ENCODE measurements at regions not wholly inside any gene's neighbourhood (a gene's known extent, or its start where the extent isn't known, plus 50 kb on each side); places are given as distances from the start of the nearest gene placed in this dataset.
"Not testable (repeated sequence)": the region's sequence is repeated elsewhere in the genome, so short reads cannot be mapped to it uniquely, and the experiment has no call there.

DNA sequence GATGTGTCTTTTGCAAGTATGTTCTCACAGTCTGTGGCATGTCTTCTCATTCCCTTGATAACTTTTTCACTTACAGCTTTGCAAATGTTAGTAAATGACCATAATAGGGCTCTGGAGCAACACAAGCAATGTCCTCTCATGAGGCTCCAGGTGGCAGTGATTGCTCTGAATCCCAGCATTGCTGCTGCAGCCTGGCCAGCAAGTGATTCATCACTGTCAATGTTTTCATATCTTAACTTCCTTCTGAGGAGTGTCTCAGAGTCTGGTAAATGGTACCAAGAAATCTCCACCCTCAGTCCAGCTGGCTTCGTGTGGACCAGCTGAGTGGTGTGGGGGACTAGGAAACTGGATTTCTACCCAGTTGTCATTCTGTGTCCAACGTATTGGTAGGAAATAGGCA lies 139.6 kb downstream of the MYLK4 start:
- no peak for DNase-seq

- no peak for DNase-seq
Measured at GRCh38 chr6:2608503-2608902, 142.2 kb downstream of the MYLK4 start.

DNA sequence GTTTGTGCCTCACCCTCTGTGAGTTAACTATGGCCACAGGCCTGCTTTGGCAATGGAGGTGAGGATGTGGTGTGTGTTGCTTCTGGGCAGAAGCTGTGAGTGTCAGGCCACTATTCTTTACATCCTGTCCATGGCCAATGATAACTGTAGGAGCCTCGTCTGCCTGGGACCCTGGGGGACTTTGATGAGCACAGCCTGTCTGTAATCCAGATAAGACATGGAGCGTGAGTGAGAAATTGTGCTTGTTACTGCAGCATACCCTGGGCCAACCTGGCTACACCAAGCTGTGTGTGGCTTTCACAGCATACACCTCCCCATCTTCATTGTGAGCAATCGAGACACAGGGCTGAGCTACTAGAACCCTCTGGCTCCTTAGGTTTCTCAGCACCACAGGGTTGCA lies 150.4 kb downstream of the MYLK4 start:
- DNase-seq: no peak

- no peak for DNase-seq
Measured at GRCh38 chr6:2599817-2600216, 150.9 kb downstream of the MYLK4 start.

- no peak for DNase-seq
Measured at GRCh38 chr6:2598867-2599266, 151.9 kb downstream of the MYLK4 start.

GRCh38 chr6:2597991-2598390 lies 152.7 kb downstream of the MYLK4 start:
- DNase-seq: no peak

- not testable (repeated sequence) for DNase-seq
Measured at GRCh38 chr6:2597457-2597856, 153.3 kb downstream of the MYLK4 start.

DNA sequence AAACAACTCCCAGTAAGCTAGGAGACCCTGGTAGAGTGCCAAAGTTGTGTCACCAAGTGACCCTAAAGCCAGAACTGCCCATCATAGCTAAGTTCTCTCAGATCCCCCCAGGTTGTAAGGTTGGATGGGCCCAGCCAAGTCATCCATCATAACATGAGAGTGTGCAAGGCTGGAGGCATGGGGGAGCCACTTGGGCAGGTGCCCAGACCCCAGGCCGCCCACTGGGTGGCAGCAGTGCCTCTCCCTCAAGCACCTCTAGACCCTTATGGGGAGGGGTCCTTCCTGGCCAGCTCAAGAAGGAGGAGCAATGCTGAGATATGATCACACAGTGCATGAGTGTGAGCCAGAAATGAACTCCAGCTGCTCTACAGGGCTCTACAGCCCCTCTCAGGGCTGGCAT lies 154.5 kb downstream of the MYLK4 start:
- no peak for DNase-seq

DNA sequence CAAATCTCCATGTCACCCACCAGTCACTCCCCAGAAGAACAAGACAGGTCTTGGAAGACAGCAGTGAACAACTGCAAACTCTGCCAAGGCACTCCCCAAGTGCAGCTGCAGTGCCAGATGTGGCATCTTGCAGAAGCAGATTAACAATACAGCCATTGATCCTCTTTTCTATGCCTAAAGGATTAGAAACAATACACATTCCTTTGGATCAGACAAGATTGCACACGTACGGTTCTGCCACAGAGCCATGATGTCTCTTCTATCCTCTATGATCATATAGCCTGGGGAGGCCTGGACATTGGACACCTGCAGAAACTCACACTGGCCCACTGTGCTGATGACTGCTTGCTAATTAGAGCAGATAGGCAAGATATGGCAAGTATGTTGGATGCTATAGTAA lies 155.9 kb downstream of the MYLK4 start:
- no peak for DNase-seq

- no peak for DNase-seq
Measured at GRCh38 chr6:2593167-2593566, 157.6 kb downstream of the MYLK4 start.

DNA sequence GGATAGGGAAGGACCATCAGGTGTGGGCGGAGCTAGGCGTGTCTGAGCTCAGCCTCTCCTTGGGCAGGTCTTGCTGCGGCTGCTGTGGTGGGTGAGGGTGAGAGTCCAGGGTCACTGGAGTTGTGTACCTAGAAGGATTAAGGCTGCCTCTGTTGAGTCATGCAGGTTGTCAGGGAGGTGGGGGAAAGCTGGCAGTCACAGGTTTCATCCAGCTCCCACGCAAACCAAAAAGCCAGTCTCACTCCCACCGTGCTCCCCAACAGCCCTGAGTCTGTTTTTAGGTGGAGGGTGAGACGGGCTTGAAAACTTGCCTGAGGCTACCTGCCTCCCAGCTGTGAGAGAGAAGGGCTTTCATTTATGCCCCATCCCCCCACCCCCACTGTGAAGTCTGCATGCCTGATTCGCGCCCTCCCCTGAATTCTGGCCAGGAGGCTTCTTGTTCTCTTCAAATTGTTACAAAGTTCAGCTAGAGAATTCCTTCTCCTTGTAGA lies 161.5 kb downstream of the MYLK4 start:
- no peak for DNase-seq

- DNase-seq: no peak
Measured at GRCh38 chr6:2583459-2583858, 167.3 kb downstream of the MYLK4 start.

DNA sequence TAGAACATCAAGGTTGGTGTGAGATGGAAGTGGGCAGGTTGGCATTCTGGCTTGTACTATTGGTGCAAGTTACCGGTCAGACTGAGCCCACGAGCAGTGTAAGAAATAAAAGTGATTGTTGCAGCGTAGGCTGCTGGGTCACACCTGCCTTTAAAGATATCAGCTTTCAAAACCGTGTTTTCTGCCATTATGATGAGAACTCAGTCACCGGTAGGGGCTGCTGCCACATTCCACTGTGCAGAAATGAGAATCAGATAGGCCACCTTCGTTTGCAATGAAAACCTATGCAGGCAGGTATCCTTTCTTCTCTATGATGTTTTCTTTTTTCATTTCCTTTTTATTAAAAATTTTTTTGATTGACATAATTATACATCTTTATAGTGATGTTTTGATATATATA lies 168.5 kb downstream of the MYLK4 start:
- DNase-seq: no peak

- no peak for DNase-seq
Measured at GRCh38 chr6:2581611-2582010, 169.1 kb downstream of the MYLK4 start.

DNA sequence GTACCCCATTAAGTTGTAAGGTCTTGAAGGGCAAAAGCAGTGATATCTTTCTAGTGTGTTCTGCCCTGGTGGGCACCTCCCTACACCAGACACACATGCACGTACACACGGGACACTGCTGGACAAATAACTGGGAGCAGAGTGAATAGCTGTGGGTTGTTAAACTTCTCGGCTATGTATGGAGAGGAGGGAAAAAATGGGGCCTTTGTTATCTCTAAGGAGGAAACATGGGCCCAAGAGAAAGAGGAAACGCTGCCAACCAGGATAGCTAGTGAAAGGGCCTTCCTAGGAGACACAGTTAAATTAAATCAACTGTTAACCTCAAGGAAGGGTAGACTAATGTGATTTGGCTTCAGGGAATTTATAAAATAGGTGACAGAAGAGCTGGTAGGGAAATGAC lies 169.7 kb downstream of the MYLK4 start:
- no peak for DNase-seq

- no peak for DNase-seq
Measured at GRCh38 chr6:2579804-2580570, 170.7 kb downstream of the MYLK4 start.

DNA sequence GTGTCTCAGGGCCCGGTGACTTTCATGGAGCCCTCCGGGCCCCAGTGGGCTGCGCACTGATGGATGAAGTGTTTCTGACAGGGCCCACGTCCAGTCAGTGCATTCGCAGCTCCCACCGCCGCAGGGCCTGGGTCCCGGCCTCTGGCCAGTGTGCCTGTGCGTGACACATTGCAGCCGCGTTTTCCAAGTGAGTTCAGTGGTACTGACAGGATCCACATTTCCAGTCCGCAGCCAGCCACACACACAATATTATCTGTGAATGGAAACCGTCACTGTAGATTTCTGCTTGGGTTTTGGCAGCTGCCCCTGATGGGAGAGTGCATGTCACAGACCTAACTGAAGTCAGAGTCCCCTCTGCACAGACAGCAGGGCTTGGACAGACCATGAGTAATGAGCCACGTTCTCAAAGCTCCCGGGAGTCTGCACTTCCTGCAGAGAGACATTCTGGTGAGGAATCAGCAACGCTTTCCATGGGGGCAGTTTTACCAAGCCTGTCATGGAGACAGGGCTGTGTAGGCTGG lies 171.4 kb downstream of the MYLK4 start:
- DNase-seq: no peak

GRCh38 chr6:2578767-2579166 lies 172.0 kb downstream of the MYLK4 start:
- no peak for DNase-seq

DNA sequence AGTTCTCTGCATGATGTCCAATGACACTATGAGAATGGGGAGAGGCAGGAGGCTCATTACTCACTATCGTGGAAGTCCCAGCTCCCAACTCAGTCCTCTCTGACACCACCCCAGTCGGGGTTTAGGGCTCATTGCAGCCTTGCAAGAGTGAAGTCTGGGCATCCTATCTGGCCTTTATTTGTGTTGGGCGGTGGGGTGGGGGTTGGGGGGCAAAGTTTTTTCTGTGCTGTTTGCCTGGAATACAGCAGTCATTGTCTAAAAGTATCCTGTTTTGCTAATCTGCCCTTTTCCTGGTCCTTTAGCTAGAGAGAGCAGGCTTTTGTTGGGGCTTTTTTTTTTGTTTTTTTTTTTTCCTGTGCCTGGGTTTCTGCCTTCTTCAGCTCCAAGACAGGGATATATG lies 174.2 kb downstream of the MYLK4 start:
- DNase-seq: no peak

DNA sequence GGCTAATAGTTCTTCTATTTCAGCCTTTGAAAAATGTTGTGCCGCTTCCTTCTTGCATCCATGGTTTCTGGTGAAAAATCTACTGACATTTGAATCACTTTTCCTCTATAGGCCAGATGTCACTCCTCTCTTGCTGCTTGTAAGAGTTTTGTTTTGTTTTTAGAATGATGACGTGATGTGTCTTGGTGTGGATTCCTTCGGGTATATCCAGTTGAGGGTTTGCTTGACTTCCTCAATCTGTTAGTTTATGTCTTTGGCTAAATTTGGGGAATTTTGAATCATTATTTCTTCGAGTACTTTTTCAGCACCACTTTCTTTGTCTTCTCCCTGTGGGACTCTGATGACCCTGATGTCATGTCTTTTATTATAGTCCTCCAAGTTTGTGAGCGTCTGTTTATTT lies 175.5 kb downstream of the MYLK4 start:
- no peak for DNase-seq

- DNase-seq: not testable (repeated sequence)
Measured at GRCh38 chr6:2569420-2569819, 181.3 kb downstream of the MYLK4 start.

GRCh38 chr6:2566048-2566447 lies 184.7 kb downstream of the MYLK4 start:
- DNase-seq: no peak

GRCh38 chr6:2565499-2565898 lies 185.2 kb downstream of the MYLK4 start:
- DNase-seq: no peak

DNA sequence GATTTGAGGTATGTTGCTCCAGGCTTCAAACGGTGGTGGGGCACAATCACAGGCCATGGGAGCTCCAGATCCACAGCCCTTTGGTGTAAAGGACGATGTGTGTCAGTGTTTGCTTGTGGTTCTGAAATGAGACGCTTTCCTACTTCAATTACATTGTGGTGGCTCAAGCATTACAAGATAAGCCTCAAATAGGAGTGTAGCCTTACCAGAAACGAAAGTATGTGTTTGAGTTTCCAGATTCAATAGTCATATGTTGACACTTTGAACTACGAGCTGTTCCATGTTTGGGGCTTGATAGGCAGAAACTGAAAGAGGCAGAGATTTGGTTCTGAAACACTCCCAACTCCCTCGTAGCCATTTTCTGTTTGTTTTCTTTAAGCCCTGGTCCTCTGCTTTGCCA lies 187.1 kb downstream of the MYLK4 start:
- DNase-seq: no peak

Measured in NCI-H345 (cell line).